CD14-positive monocyte (primary cell): ENCODE measurements at regions not wholly inside any gene's neighbourhood (a gene's known extent, or its start where the extent isn't known, plus 50 kb on each side); places are given as distances from the start of the nearest gene placed in this dataset.

Experiments used
- DNase-seq, 3 donors: peaks; one replicate each; pipeline ENCODE4 v3.0.0-alpha.2; 2011 to 2022
- H2AFZ ChIP-seq: 2 replicates; pipeline ENCODE4 v1.6.0; 2012; ENCODE audit warnings: mild to moderate bottlenecking, low read depth, low read length, inconsistent platforms; ENCODE audit not compliant: insufficient read depth, poor library complexity, severe bottlenecking
- H3K27ac ChIP-seq, 2 donors: 1 replicate in 1 of 2; 2 replicates in 1 of 2; pipeline ENCODE4 v1.5.1; 2012 to 2013; ENCODE audit warnings: low read length in 2 of 2, control low read depth in 1 of 2, inconsistent platforms in 1 of 2, low read depth in 1 of 2, mild to moderate bottlenecking in 1 of 2
- H3K27me3 ChIP-seq, 2 donors: one replicate each; pipeline versions ENCODE4 v1.6.0 to v1.6.1; 2011 to 2013; ENCODE audit warnings: low read length in 2 of 2; ENCODE audit not compliant: control insufficient read depth in 2 of 2, insufficient read depth in 2 of 2
- H3K36me3 ChIP-seq, 2 donors: replicated peaks in 1 of 2; 1 replicate in 1 of 2; 2 replicates in 1 of 2; pipeline versions ENCODE4 v1.5.1 to v1.6.1; 2012 to 2013; ENCODE audit warnings: low read length in 2 of 2, control low read depth in 1 of 2, inconsistent platforms in 1 of 2, mild to moderate bottlenecking in 1 of 2; ENCODE audit not compliant: insufficient read depth in 2 of 2, control insufficient read depth in 1 of 2
- H3K4me1 ChIP-seq, 2 donors: 1 replicate in 1 of 2; 2 replicates in 1 of 2; pipeline versions ENCODE4 v1.5.1 to v1.6.1; 2012 to 2013; ENCODE audit warnings: low read length in 2 of 2, control low read depth in 1 of 2, inconsistent platforms in 1 of 2, mild to moderate bottlenecking in 1 of 2, moderate library complexity in 1 of 2; ENCODE audit not compliant: insufficient read depth in 2 of 2, control insufficient read depth in 1 of 2
- H3K4me2 ChIP-seq: replicated peaks from 2 replicates; pipeline ENCODE3; 2012; ENCODE audit warnings: low read length, moderate library complexity, mild to moderate bottlenecking; ENCODE audit not compliant: poor library complexity, severe bottlenecking; ENCODE audit errors: extremely low read depth
- H3K4me3 ChIP-seq, 3 experiments: fragments of 200-600 bp in 1 of 3; sonication (generic) in 1 of 3; replicated peaks in 1 of 3; 1 replicate in 2 of 3; 2 replicates in 1 of 3; pipeline ENCODE4 v1.5.1; 2011 to 2013; ENCODE audit warnings: low read length in 3 of 3, mild to moderate bottlenecking in 3 of 3, control low read depth in 2 of 3, low read depth in 2 of 3, inconsistent platforms in 1 of 3, moderate library complexity in 1 of 3
- H3K79me2 ChIP-seq: 2 replicates; pipeline ENCODE4 v1.6.0; 2012; ENCODE audit warnings: mild to moderate bottlenecking, control low read depth, inconsistent platforms, low read length, moderate library complexity; ENCODE audit not compliant: insufficient read depth
- H3K9ac ChIP-seq: 2 replicates; pipeline ENCODE4 v1.6.0; 2017; ENCODE audit warnings: low read length, mild to moderate bottlenecking; ENCODE audit not compliant: insufficient read depth, poor library complexity, severe bottlenecking
- H3K9me3 ChIP-seq, 2 donors: replicated peaks in 1 of 2; 1 replicate in 1 of 2; 2 replicates in 1 of 2; pipeline versions ENCODE4 v1.5.1 to v1.6.1; 2012 to 2013; ENCODE audit warnings: low read length in 2 of 2, control low read depth in 1 of 2; ENCODE audit not compliant: control insufficient read depth in 1 of 2, insufficient read depth in 1 of 2
- H4K20me1 ChIP-seq: 2 replicates; pipeline ENCODE4 v1.6.0; 2012; ENCODE audit warnings: mild to moderate bottlenecking, low read length, control low read depth, moderate library complexity; ENCODE audit not compliant: insufficient read depth
- H3K27ac Mint-ChIP-seq, 7 donors: one replicate each; pipeline ENCODE4 v1.8.0; 2020; ENCODE audit warnings: mild to moderate bottlenecking in 7 of 7, mixed read lengths in 7 of 7, moderate library complexity in 6 of 7, inconsistent platforms in 2 of 7
- H3K27me3 Mint-ChIP-seq, 3 donors: one replicate each; pipeline ENCODE4 v1.8.0; 2021 to 2022; ENCODE audit warnings: low read depth in 3 of 3, mild to moderate bottlenecking in 3 of 3, mixed read lengths in 3 of 3, moderate library complexity in 3 of 3, inconsistent platforms in 1 of 3
- H3K36me3 Mint-ChIP-seq, 2 donors: one replicate each; pipeline ENCODE4 v1.8.0; 2020; ENCODE audit warnings: mixed read lengths in 2 of 2, inconsistent platforms in 1 of 2, mild to moderate bottlenecking in 1 of 2
- H3K4me1 Mint-ChIP-seq: one replicate; pipeline ENCODE4 v1.8.0; 2020; ENCODE audit warnings: mild to moderate bottlenecking, mixed read lengths
- H3K4me3 Mint-ChIP-seq, 2 donors: one replicate each; pipeline ENCODE4 v1.8.0; 2020; ENCODE audit warnings: mild to moderate bottlenecking in 2 of 2, mixed read lengths in 2 of 2, moderate library complexity in 1 of 2
- H3K9me3 Mint-ChIP-seq, 7 donors: one replicate each; pipeline ENCODE4 v1.8.0; 2020 to 2022; ENCODE audit warnings: mixed read lengths in 7 of 7, mild to moderate bottlenecking in 6 of 7, moderate library complexity in 6 of 7, inconsistent platforms in 2 of 7
- whole genome bisulfite sequencing: methylation state at CpG from one replicate; pipeline ENCODE4 v1.1.5; 2013; ENCODE audit warnings: missing lambda C conversion rate; ENCODE audit not compliant: insufficient coverage; 5-methylcytosine and 5-hydroxymethylcytosine counted together
- intact Hi-C, 2 donors: fragments of 100-400 bp; cut with micrococcal nuclease; formaldehyde crosslinking; loops; one replicate each; pipeline versions ENCODE4 v1.15.0 to v1.15.1; 2023
- TF ChIP-seq, protein P1 (sequence below): fragments of 200-600 bp; IDR thresholded peaks from one replicate; pipeline ENCODE4 v1.8.0; 2022; ENCODE audit warnings: antibody characterized with exemption, mild to moderate bottlenecking

DNA sequence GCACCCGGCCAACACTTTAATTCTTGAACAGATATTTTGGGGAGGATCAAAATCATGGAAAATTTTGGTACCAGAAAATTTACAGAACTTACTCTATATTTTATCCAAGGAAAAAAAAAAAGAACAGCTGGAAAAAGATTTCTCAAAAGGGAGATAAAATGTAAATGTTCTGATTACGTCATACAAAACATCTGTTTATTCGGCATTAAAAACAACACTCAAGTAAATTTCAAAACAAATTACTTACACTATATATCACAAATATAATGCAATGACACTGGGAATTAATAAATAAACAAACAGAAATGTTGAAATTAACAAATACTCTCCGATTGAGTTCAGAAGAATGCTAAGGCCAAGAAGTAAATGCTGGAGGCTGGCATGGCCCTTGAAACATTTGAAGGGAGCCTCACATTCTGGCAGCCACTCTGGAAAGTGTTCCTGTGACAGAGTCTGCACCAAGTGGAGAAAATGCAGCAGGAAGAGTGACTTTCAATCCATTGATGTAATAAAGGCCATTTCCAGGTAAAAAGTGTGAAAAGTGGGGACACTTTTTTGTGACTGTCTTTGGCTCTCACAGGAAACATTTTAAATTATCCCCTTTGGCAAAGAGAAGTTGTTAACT lies 486.0 kb upstream of the CTSO start:
- Histone ChIP-seq H3K9ac (no peak overlapping the region), H3K79me2 (no peaks in the 10 kb centered on the region), H3K4me2 (no peak overlapping the region), H2AFZ (no peak overlapping the region), H4K20me1 (no peaks in the 10 kb centered on the region), H3K36me3 (no peaks in the 10 kb centered on the region), H3K4me3 (no peak overlapping the region), H3K4me1 (no peaks in the 10 kb centered on the region), H3K27me3 (no peaks in the 10 kb centered on the region), H3K9me3 (no peaks in the 10 kb centered on the region), H3K27ac (no peak overlapping the region)
- Mint-ChIP-seq H3K4me1 (no peaks in the 10 kb centered on the region), H3K27me3 (peaks cover 0 to 4% (median 2%) of the 10 kb centered on the region in 3 donors), H3K27ac (no peak overlapping the region), H3K4me3 (no peak overlapping the region), H3K9me3 (peaks cover 0 to 2% (median 0%) of the 10 kb centered on the region in 7 donors), H3K36me3 (no peaks in the 10 kb centered on the region)
- TF ChIP-seq, protein P1, sequence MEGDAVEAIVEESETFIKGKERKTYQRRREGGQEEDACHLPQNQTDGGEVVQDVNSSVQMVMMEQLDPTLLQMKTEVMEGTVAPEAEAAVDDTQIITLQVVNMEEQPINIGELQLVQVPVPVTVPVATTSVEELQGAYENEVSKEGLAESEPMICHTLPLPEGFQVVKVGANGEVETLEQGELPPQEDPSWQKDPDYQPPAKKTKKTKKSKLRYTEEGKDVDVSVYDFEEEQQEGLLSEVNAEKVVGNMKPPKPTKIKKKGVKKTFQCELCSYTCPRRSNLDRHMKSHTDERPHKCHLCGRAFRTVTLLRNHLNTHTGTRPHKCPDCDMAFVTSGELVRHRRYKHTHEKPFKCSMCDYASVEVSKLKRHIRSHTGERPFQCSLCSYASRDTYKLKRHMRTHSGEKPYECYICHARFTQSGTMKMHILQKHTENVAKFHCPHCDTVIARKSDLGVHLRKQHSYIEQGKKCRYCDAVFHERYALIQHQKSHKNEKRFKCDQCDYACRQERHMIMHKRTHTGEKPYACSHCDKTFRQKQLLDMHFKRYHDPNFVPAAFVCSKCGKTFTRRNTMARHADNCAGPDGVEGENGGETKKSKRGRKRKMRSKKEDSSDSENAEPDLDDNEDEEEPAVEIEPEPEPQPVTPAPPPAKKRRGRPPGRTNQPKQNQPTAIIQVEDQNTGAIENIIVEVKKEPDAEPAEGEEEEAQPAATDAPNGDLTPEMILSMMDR = no peak
- WGBS = 88% methylated on average over 1 of the region's 4 CpGs
- intact Hi-C loops = no loop called here
- DNase-seq = no peak

DNA sequence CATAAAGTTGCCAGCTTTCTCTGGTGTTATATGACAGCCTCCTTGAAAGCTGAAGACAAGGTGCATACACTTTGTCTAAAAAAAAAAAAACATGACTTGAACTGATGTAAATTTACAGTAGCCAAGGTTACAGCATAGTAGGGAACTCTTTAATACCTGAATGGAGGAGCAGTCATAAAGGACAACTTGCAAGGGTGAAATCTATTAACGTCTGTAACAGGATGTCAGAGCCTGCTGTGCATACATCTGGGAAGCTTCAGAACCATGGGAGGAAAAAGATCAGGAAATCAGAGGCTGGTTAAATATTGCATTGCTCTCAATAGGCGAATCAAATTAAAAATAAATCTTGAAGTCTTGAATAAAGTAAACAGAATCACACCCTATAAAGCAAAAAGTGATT lies 484.0 kb upstream of the CTSO start:
- peaks cover 0 to 2% (median 1%) of the 10 kb centered on the region in 3 donors for H3K27me3 Mint-ChIP-seq
- no peak overlapping the region for H3K4me2 ChIP-seq
- no peaks in the 10 kb centered on the region for H3K36me3 Mint-ChIP-seq
- TF ChIP-seq, protein P1 = no peak
- H2AFZ ChIP-seq = no peak overlapping the region
- no peaks in the 10 kb centered on the region for H3K79me2 ChIP-seq
- H4K20me1 ChIP-seq = no peaks in the 10 kb centered on the region
- no peak overlapping the region for H3K4me3 ChIP-seq
- no peaks in the 10 kb centered on the region for H3K4me1 Mint-ChIP-seq
- H3K27ac Mint-ChIP-seq = peak overlapping the region in 1 of 7 donors; percentile 12
- H3K4me3 Mint-ChIP-seq = no peak overlapping the region
- no peaks in the 10 kb centered on the region for H3K9me3 ChIP-seq
- no peaks in the 10 kb centered on the region for H3K9me3 Mint-ChIP-seq
- no peak overlapping the region for H3K27ac ChIP-seq
- no peaks in the 10 kb centered on the region for H3K27me3 ChIP-seq
- intact Hi-C loops = no loop called here
- no peak for DNase-seq
- H3K9ac ChIP-seq = no peak overlapping the region
- 80% methylated on average over 1 of the region's 2 CpGs for WGBS
- no peaks in the 10 kb centered on the region for H3K36me3 ChIP-seq
- H3K4me1 ChIP-seq = no peaks in the 10 kb centered on the region
